Psoas muscle (tissue), 7 donors: ENCODE measurements at regions not wholly inside any gene's neighbourhood (a gene's known extent, or its start where the extent isn't known, plus 50 kb on each side); places are given as distances from the start of the nearest gene placed in this dataset.
A peak's percentile ranks its signal among the peaks of the same experiment; 100 is the strongest.

Experiments
- ATAC-seq, 4 donors: fragments of 200-7000 bp; cut with Tn5 transposase; one replicate each; pipeline ENCODE4 v1.9.1; 2020; ENCODE audit warnings: moderate library complexity in 3 of 4, mild to moderate bottlenecking in 2 of 4
- DNase-seq, 2 donors: peaks; one replicate each; pipeline ENCODE4 v3.0.0-alpha.2; 2020
- H3K27ac ChIP-seq: fragments of 200-600 bp; one replicate; pipeline ENCODE4 v1.8.0; 2022
- H3K27me3 ChIP-seq, 3 donors: fragments of 200-600 bp in 1 of 3; one replicate each; pipeline versions ENCODE4 v1.6.1 to v1.8.0; 2013 to 2022; ENCODE audit warnings: low read length in 2 of 3, mild to moderate bottlenecking in 2 of 3, moderate library complexity in 1 of 3; ENCODE audit not compliant: insufficient read depth in 3 of 3
- H3K36me3 ChIP-seq, 2 donors: fragments of 200-600 bp in 1 of 2; one replicate each; pipeline versions ENCODE4 v1.6.1 to v1.8.0; 2013 to 2022; ENCODE audit warnings: low read depth in 1 of 2, mild to moderate bottlenecking in 1 of 2, moderate library complexity in 1 of 2; ENCODE audit not compliant: insufficient read depth in 1 of 2
- H3K4me1 ChIP-seq: fragments of 200-600 bp; one replicate; pipeline ENCODE4 v1.8.0; 2022
- H3K4me3 ChIP-seq: fragments of 200-600 bp; one replicate; pipeline ENCODE4 v1.8.0; 2022; ENCODE audit warnings: mild to moderate bottlenecking
- H3K9me3 ChIP-seq: fragments of 200-600 bp; one replicate; pipeline ENCODE4 v1.8.0; 2022
- CTCF ChIP-seq: fragments of 200-600 bp; IDR thresholded peaks from one replicate; pipeline ENCODE4 v1.8.0; 2022; ENCODE audit warnings: antibody characterized with exemption
- WGBS, 3 donors: extraction: QIAGEN DNeasy Blood & Tissue Kit; methylation state at CpG; one replicate each; pipeline versions ENCODE4 v1.1.6 to v1.1.7; 2013; 5-methylcytosine and 5-hydroxymethylcytosine counted together
- intact Hi-C, 2 donors: fragments of 100-400 bp; cut with DNase I; formaldehyde crosslinking; loops; one replicate each; pipeline versions ENCODE4 v1.11.0 to v1.14.2; 2022
- donor health status: healthy with polysubstance abuse.
- donor health status: DM: no; HTN: no; CAD: no; lungs with moderate emphysema.
- donor health status: Bipolar disorder and iron deficiency.
- donor health status: healthy.
- donor health status: DM: yes; HTN: yes; CAD: no.
- donor health status: DM: no; HTN: no; CAD: no.
- donor health status: DM: yes; HTN: yes; CAD: no.

- H3K27ac ChIP-seq = no peak overlapping the region
- TF ChIP-seq CTCF = no peak
- DNase-seq (no peak), ATAC-seq (no peak)
- H3K9me3 ChIP-seq = no peaks in the 10 kb centered on the region
- no peaks in the 10 kb centered on the region for H3K27me3 ChIP-seq
- no peak overlapping the region for H3K4me3 ChIP-seq
- no peaks in the 10 kb centered on the region for H3K4me1 ChIP-seq
- WGBS, 3 donors = 48 to 49% (median 48%) methylated on average over 8 of the region's 8 CpGs
- intact Hi-C loops = no loop called here
- no peaks in the 10 kb centered on the region for H3K36me3 ChIP-seq
Measured at GRCh38 chr3:167110901-167111300, 269.2 kb downstream of the ZBBX start.

GRCh38 chr3:167109746-167110145 is 270.4 kb downstream of the ZBBX start:
- H3K36me3 ChIP-seq = no peaks in the 10 kb centered on the region
- ATAC-seq = no peak
- no peaks in the 10 kb centered on the region for H3K27me3 ChIP-seq
- no peak overlapping the region for H3K4me3 ChIP-seq
- TF ChIP-seq CTCF = no peak
- intact Hi-C loops = no loop called here
- 69 to 81% (median 72%) methylated on average over 1 of the region's 1 CpG for WGBS, 3 donors
- H3K27ac ChIP-seq = no peak overlapping the region
- H3K4me1 ChIP-seq = no peaks in the 10 kb centered on the region
- H3K9me3 ChIP-seq = no peaks in the 10 kb centered on the region
- no peak for DNase-seq

GRCh38 chr3:167106456-167106855 is 273.6 kb downstream of the ZBBX start:
- TF ChIP-seq CTCF = no peak
- no peak overlapping the region for H3K4me3 ChIP-seq
- intact Hi-C loops = no loop called here
- H3K27ac ChIP-seq = no peak overlapping the region
- no peaks in the 10 kb centered on the region for H3K4me1 ChIP-seq
- ATAC-seq (no peak), DNase-seq (no peak)
- no peaks in the 10 kb centered on the region for H3K9me3 ChIP-seq
- no peaks in the 10 kb centered on the region for H3K27me3 ChIP-seq
- H3K36me3 ChIP-seq = no peaks in the 10 kb centered on the region

GRCh38 chr3:167102071-167102470 is 278.0 kb downstream of the ZBBX start:
- Histone ChIP-seq H3K36me3 (no peaks in the 10 kb centered on the region), H3K9me3 (no peaks in the 10 kb centered on the region), H3K4me1 (no peaks in the 10 kb centered on the region), H3K4me3 (no peak overlapping the region), H3K27me3 (no peaks in the 10 kb centered on the region), H3K27ac (no peak overlapping the region)
- DNase-seq = no peak
- WGBS, 3 donors = 77 to 84% (median 81%) methylated on average over 1 of the region's 1 CpG
- ATAC-seq = no peak
- intact Hi-C loops = no loop called here
- peak; percentile 6 for TF ChIP-seq CTCF

GRCh38 chr3:167100651-167101050 is 279.4 kb downstream of the ZBBX start:
- intact Hi-C loops = no loop called here
- DNase-seq = no peak

More at GRCh38 chr3:167100651-167101050, 279.4 kb downstream of the ZBBX start:
- H3K4me3 ChIP-seq = no peak overlapping the region
- ATAC-seq = no peak
- no peaks in the 10 kb centered on the region for H3K27me3 ChIP-seq
- H3K27ac ChIP-seq = no peak overlapping the region
- no peaks in the 10 kb centered on the region for H3K4me1 ChIP-seq
- no peaks in the 10 kb centered on the region for H3K36me3 ChIP-seq
- TF ChIP-seq CTCF = no peak
- no peaks in the 10 kb centered on the region for H3K9me3 ChIP-seq
- 56 to 73% (median 70%) methylated on average over 1 of the region's 1 CpG for WGBS, 3 donors
